ENCODE measurements at regions not wholly inside any gene's neighbourhood (a gene's known extent, or its start where the extent isn't known, plus 50 kb on each side); places are given as distances from the start of the nearest gene placed in this dataset.
"Not testable (repeated sequence)": the region's sequence is repeated elsewhere in the genome, so short reads cannot be mapped to it uniquely, and the experiment has no call there.

GRCh38 chr2:63696496-63696895 lies 107.7 kb downstream of the MDH1 start:
- no peak for DNase-seq

- DNase-seq: no peak
Measured at GRCh38 chr2:63697160-63697559, 108.4 kb downstream of the MDH1 start.

- peak; percentile 46 to 50 for DNase-seq
Measured at GRCh38 chr2:63698786-63699548, 110.2 kb downstream of the MDH1 start.

GRCh38 chr2:63699549-63699839 lies 110.7 kb downstream of the MDH1 start:
- DNase-seq: no peak

DNA sequence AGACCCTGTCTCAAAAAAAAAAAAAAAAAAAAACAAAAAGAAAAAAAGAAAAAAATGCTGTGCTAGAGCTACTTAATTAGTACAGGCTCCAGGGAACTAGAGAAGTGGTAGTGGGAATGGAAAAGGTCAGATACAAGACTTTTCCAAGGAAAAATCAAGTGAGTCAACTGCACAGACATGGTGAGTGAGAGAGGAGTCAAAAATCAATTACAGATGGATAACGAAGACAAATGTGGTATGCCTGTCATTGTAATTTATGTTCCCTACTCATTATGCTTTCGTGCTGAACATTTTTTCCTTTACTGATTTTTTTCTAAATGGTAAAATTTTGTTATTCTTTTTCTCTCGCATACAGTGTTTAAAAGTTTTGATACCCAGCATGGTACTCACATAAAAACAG lies 111.5 kb downstream of the MDH1 start:
- no peak for DNase-seq

- DNase-seq: no peak
Measured at GRCh38 chr2:63701406-63701805, 112.6 kb downstream of the MDH1 start.

DNA sequence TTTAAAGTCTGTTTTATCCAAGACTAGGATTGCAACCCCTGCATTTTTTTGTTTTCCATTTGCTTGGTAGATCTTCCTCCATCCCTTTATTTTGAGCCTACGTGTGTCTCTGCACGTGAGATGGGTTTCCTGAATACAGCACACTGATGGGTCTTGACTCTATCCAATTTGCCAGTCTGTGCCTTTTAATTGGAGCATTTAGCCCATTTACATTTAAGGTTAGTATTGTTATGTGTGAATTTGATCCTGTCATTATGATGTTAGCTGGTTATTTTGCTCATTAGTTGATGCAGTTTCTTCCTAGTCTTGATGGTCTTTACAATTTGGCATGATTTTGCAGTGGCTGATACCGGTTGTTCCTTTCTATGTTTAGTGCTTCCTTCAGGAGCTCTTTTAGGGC lies 117.3 kb downstream of the MDH1 start:
- DNase-seq: not testable (repeated sequence)

DNA sequence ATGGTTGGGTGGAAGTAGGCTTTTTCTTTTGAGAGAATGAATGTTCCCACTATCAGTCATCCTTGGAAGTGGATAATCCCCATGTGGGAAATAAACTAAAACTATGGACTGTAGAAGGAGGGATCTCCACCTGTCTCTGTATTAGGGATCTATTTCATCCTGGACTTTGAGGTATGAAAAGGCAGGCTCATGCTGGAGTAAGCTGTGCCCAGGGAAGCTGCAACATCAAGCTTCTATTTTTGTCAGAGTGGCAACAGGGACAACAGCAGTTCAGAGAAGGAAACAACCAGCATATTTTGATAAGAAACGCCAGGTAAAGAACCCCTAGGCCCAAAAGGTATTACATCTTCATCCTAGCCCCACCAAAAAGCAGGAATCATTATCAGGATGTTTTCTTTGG lies 122.0 kb downstream of the MDH1 start:
- no peak for DNase-seq

- peak in 1 of 2 donors; percentile 2 for DNase-seq
Measured at GRCh38 chr2:63712748-63713147, 124.0 kb downstream of the MDH1 start.

- DNase-seq: no peak
Measured at GRCh38 chr2:63716146-63716545, 125.5 kb upstream of the UGP2 start.

GRCh38 chr2:63719052-63719451 lies 122.6 kb upstream of the UGP2 start:
- DNase-seq: no peak

DNA sequence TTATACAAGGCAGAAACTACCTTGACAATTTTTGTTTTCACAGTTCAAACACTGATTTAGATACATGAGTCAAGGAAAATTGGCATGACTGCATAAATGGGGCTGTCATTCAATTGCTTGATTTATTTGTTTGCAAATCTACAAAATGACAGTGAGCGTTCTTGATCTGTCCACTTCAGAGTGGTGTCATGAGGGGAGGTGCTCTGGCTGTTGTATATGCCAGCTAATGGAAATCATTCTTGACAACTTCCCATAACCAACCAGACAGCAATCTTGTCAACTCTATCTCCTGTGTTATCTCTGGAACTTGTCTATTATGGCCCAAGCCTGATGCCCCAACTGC lies 120.6 kb upstream of the UGP2 start:
- no peak for DNase-seq

DNA sequence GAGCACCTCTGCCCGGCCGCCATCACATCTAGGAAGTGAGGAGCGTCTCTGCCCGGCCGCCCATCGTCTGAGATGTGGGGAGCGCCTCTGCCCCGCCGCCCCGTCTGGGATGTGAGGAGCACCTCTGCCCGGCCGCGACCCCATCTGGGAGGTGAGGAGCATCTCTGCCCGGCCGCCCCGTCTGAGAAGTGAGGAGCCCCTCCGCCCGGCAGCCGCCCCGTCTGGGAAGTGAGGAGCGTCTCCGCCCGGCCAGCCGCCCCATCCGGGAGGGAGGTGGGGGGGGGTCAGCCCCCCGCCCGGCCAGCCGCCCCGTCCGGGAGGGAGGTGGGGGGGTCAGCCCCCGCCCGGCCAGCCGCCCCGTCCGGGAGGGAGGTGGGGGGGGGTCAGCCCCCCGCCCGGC lies 119.4 kb upstream of the UGP2 start:
- DNase-seq: not testable (repeated sequence)

DNA sequence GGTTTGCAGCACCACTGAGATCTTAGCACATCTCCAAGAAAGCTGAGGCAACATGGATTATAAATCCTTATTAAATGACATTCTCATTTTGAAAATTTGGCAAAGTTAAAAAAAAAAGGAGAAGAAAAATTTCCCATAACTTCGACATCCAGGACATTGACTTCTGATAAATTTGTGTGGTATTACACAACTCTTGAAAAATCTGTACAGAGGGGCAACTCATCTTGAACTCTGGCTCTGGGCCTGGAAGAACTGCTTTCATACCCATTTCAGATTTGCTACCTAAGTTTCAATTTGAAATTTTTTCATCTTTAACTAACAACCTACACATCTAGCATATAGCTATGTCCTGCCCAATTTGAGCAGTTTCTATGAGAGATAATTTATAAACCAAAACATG lies 118.0 kb upstream of the UGP2 start:
- no peak for DNase-seq

GRCh38 chr2:63725212-63725611 lies 116.5 kb upstream of the UGP2 start:
- DNase-seq: not testable (repeated sequence)

GRCh38 chr2:63729362-63729761 lies 112.3 kb upstream of the UGP2 start:
- no peak for DNase-seq

DNA sequence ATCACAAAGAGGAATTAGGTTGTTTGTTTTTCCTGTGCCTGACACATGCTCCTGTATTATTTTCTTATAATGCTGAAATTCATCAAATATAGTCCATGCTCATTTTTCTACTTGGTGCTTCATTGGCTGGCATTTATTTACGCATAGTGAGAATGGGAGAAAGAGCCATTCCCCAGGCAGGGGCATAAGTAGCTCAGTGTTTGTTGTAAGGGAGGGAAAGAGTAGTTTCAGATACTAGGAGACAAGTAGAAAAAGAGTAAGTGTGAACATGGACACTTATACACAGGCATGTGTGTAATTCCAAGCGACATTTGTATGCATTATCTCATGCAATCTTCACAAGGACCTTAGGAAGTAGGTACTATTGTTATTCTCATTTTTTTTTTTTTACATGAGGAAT lies 111.9 kb upstream of the UGP2 start:
- no peak for DNase-seq

- no peak for DNase-seq
Measured at GRCh38 chr2:63734510-63734909, 107.2 kb upstream of the UGP2 start.

- DNase-seq: no peak
Measured at GRCh38 chr2:63735263-63735662, 106.4 kb upstream of the UGP2 start.

GRCh38 chr2:63735931-63736330 lies 105.8 kb upstream of the UGP2 start:
- no peak for DNase-seq

DNA sequence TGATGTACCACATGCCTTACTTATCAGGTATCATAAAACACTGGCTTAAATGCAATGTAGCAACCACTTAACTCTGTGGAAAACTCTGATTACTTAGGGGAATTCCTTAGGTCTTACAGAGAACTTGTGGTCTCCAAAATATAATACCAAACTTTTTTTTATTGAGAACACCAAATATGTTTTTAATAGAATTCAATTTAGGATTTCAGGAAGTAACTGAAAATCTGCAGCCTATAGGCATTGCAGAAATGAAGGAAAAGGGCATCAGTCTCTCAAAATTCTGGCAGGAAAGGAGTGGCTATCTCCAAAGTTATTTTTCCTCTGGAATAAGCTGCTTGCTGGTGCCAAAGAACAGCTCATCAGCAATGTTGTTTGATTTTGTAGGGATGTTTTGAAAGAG lies 105.3 kb upstream of the UGP2 start:
- DNase-seq: no peak

DNA sequence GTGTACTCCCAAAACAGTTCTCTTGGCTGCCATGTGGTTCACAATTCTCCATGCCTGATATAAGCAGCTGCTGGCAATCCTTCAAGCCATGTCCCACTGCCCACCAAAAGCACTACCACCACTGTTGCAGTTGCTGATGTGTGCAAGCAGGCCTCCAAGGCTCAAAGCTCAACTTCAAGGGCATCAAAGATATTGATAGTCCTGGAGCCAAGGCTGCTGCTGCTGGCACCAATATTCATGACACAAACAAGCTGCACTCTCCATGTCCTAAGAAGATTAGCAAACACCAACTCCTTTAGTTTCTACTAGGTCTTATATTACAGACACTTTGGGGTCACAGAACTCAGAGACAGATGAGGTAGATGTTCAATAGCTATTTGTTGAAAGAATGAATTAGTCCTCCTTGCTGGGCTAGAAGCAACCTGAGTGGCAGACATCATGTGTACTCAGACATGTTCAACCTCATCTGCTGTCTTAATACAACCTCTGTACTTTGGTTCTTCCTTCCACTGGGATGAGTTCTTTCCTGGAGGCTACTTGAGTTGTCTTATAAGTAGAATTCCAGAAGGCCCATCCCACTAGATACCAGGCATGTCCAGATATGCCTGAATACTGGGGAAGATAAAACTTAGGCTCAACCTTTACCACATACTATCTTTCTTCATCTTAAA lies 104.5 kb upstream of the UGP2 start:
- no peak for DNase-seq

DNA sequence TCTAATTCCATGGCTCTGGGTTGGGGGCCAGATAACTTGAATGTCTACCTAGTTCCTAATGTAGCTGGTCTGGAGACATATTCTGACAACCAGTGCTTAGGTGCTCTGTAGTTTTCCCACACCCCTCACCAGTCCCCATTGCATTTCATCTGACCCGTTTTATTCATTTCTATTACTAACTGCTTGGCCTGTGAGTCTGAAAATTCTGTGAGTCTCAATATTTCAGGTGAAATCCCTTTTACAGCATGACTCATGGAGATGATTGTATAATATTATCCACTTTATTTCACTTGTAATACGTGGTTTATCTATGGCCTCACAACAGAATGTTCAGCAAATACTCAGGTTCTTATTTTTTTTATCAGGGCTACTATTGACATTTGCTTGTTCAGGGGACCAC lies 103.7 kb upstream of the UGP2 start:
- no peak for DNase-seq

DNA sequence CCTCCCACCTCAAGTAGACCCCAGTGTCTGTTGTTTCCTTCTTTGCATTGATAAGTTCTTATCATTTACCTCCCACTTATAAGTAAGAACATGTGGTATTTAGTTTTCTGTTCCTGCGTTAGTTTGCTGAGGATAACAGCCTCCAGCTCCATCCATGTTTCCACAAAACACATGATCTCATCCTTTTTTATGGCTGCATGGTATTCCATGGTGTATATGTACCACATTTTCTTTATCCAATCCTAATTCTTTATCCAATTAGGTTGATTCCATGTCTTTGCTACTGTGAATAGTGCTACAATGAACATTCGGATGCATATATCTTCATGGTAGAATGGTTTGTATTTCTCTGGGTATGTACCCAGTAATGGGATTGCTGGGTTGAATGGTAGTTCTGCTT lies 102.5 kb upstream of the UGP2 start:
- not testable (repeated sequence) for DNase-seq

DNA sequence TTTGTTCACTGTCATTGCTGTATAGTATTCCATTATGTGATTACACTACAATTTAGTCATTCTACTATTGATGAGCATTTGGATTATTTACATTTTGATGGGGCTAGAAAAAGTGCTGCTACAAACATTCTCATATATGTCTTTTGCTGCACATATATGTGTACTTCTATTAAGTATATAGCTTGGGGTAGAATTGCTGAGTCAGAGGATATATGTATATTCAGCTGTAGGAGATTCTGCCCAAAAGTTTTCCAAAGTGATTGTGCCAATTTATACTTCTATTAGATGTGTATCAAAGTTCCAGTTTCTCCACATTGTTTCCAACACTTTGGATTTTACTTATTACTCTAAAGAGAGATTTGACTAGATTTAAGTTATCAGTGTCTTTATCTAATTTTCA lies 101.7 kb upstream of the UGP2 start:
- no peak for DNase-seq

Measured in inflammatory macrophage (primary cell).